T-helper 2 cell treated with Interferon-gamma antibody and Interleukin-4, amounts not matched to agents 100 ng/mL and 5 ng/mL, for 36 hours (primary cell): ENCODE measurements at regions not wholly inside any gene's neighbourhood (a gene's known extent, or its start where the extent isn't known, plus 50 kb on each side); places are given as distances from the start of the nearest gene placed in this dataset.

Source experiments
- intact Hi-C: fragments of 100-400 bp; cut with micrococcal nuclease; formaldehyde crosslinking; loops from one replicate; pipeline ENCODE4 v1.15.1; 2023

- intact Hi-C loops = no loop called here
These were observed 53.0 kb upstream of the RAB18 start for GRCh38 chr10:27451054-27451453.

GRCh38 chr10:27450225-27450624, 53.9 kb upstream of the RAB18 start:
- intact Hi-C loops = no loop called here

GRCh38 chr10:27449571-27449970, 54.5 kb upstream of the RAB18 start:
- intact Hi-C loops = loop anchor here (5.0 kb wide), 3 partner anchors 108 to 793 kb away; no protein-coding TSS in a partner anchor

- intact Hi-C loops = loop anchor here (5.0 kb wide), 3 partner anchors 108 to 793 kb away; no protein-coding TSS in a partner anchor
These were observed 55.2 kb upstream of the RAB18 start for GRCh38 chr10:27448921-27449320.

GRCh38 chr10:27447540-27447939, 56.6 kb upstream of the RAB18 start:
- intact Hi-C loops = loop anchor here (5.0 kb wide), 3 partner anchors 110 to 795 kb away; no protein-coding TSS in a partner anchor

- intact Hi-C loops = loop anchor here (1.0 to 5.0 kb wide), 4 partner anchors 111 to 796 kb away; no protein-coding TSS in a partner anchor
These were observed 57.8 kb upstream of the RAB18 start for GRCh38 chr10:27446091-27446918.

GRCh38 chr10:27445070-27445469, 59.0 kb upstream of the RAB18 start:
- intact Hi-C loops = loop anchor here (5.0 kb wide), 3 partner anchors 112 to 797 kb away; no protein-coding TSS in a partner anchor

- intact Hi-C loops = no loop called here
These were observed 63.6 kb upstream of the RAB18 start for GRCh38 chr10:27440478-27440877.

- intact Hi-C loops = no loop called here
These were observed 64.1 kb upstream of the RAB18 start for GRCh38 chr10:27440021-27440420.

- intact Hi-C loops = no loop called here
These were observed 65.0 kb upstream of the RAB18 start for GRCh38 chr10:27439101-27439500.

GRCh38 chr10:27437775-27438174, 66.3 kb upstream of the RAB18 start:
- intact Hi-C loops = no loop called here

- intact Hi-C loops = no loop called here
These were observed 67.4 kb upstream of the RAB18 start for GRCh38 chr10:27436710-27437109.

GRCh38 chr10:27433976-27434375, 70.1 kb upstream of the RAB18 start:
- intact Hi-C loops = no loop called here

- intact Hi-C loops = no loop called here
These were observed 77.1 kb upstream of the RAB18 start for GRCh38 chr10:27426948-27427467.

- intact Hi-C loops = no loop called here
These were observed 90.2 kb upstream of the RAB18 start for GRCh38 chr10:27413831-27414348.

- intact Hi-C loops = no loop called here
These were observed 90.7 kb upstream of the RAB18 start for GRCh38 chr10:27413387-27413786.

- intact Hi-C loops = no loop called here
These were observed 94.0 kb upstream of the RAB18 start for GRCh38 chr10:27410153-27410552.

GRCh38 chr10:27407271-27407670, 96.8 kb upstream of the RAB18 start:
- intact Hi-C loops = no loop called here

- intact Hi-C loops = no loop called here
These were observed 104.2 kb upstream of the RAB18 start for GRCh38 chr10:27399871-27400270.

GRCh38 chr10:27393961-27394360, 110.1 kb upstream of the RAB18 start:
- intact Hi-C loops = no loop called here

GRCh38 chr10:27392606-27393005, 111.5 kb upstream of the RAB18 start:
- intact Hi-C loops = no loop called here

- intact Hi-C loops = no loop called here
These were observed 112.2 kb upstream of the RAB18 start for GRCh38 chr10:27391916-27392315.
